HG03060 (cell line): ENCODE measurements at regions not wholly inside any gene's neighbourhood (a gene's known extent, or its start where the extent isn't known, plus 50 kb on each side); places are given as distances from the start of the nearest gene placed in this dataset.
"Not testable (repeated sequence)": the region's sequence is repeated elsewhere in the genome, so short reads cannot be mapped to it uniquely, and the experiment has no call there.

Experiments used
- ATAC-seq: cut with Tn5 transposase; IDR thresholded peaks from one replicate; pipeline ENCODE4 v1.9.1; 2021; ENCODE audit warnings: low read depth, moderate number of reproducible peaks; ENCODE audit not compliant: unreplicated experiment

GRCh38 chr6:154624727-154625126, 108.5 kb upstream of the SCAF8 start:
- not testable (repeated sequence) for ATAC-seq

GRCh38 chr6:154625721-154626120, 107.5 kb upstream of the SCAF8 start:
- no peak for ATAC-seq

- no peak for ATAC-seq
Observed at GRCh38 chr6:154629127-154629526, 104.1 kb upstream of the SCAF8 start.

DNA sequence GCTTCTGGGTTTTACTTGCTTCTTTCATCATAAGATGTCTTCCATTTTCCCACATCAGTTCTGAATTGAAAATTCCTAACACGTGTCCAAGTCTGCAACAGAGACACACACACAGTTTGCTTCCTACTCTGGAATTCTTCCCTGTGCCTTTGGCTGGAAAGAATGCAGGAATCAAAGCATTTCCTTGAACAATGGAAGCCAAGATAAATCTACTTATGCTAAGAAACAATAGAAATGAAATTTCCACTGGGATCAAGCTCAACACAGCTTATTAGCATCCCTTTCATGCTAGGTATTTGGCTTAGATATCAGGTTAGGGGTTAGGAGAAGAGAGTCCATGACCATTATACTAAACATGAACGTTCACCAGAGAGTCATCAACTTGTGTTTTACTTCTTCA, 101.1 kb upstream of the SCAF8 start:
- no peak for ATAC-seq

- no peak for ATAC-seq
Observed at GRCh38 chr6:154637392-154637791, 95.8 kb upstream of the SCAF8 start.

- no peak for ATAC-seq
Observed at GRCh38 chr6:154638369-154638768, 94.8 kb upstream of the SCAF8 start.

GRCh38 chr6:154639196-154639595, 94.0 kb upstream of the SCAF8 start:
- ATAC-seq: not testable (repeated sequence)

- no peak for ATAC-seq
Observed at GRCh38 chr6:154648188-154648887, 84.9 kb upstream of the SCAF8 start.

DNA sequence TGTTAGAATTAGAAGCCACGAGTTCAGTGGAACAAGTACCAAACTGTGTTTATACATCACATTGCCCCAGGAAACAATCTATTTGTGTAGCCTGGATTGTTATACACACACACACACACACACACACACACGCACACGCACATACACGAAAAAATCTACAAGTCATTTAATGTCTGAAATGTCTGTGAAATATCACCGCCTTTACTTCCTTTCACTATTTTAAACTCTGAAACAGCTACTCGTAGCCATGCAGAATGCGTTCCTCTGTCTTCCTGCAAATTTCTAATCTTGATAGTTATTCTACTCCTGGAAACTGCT, 84.4 kb upstream of the SCAF8 start:
- ATAC-seq: no peak

DNA sequence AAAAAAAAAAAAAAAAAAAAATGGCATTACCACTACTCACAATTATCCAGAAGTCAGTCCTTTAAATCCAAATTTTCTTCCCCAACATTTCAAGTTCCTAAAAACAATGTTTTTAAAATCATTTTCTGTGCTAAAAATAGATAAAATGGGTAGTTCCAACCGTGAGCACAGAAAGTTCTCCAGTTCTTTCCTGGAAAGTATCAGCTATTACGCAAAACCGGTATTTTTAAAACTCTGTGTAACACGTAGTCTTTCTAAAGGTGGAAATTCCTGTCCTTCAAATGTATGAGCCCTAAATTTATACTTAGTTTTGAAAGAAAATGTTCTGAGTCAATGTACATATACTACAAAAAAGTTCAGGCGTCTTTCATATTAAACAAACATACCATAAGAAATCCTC, 83.5 kb upstream of the SCAF8 start:
- no peak for ATAC-seq

GRCh38 chr6:154650351-154650750, 82.9 kb upstream of the SCAF8 start:
- ATAC-seq: no peak

DNA sequence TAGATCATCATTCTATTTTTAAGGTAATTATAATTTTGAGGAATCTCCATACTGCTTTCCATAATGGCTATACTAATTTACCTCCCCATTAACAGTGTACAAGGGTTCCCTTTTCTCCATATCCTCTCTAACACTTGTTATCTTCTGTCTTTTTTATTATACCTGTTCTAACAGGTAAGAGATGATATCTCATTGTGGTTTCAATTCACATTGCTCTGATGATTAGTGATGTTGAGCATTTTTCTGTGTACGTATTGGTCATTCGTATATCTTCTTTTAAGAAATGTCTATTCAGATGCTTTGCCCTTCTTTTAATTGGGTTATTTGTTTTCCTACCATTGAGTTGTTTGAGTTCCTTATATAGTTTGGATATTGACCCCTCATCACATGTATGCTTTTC, 81.6 kb upstream of the SCAF8 start:
- ATAC-seq: no peak

- ATAC-seq: no peak
Observed at GRCh38 chr6:154653385-154653784, 79.8 kb upstream of the SCAF8 start.

DNA sequence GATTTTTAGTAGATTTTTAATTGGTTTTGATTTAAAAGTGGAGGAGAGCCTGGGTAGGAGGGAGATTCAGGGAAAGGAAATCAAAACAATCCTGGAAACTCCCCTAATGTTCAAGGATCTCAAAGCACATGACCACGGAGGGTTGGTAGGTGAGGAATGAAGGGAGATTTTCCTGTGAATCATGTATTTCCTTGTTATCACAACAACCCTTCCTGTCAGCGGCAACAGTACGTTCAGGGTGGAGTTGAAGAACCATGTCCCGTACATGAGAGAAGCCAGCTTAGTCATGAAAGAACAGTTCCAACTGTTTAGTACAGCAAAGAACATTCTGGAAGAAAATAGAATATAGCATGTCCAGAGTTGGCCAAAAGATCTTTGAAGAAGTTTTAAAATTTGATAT, 79.4 kb upstream of the SCAF8 start:
- no peak for ATAC-seq

- no peak for ATAC-seq
Observed at GRCh38 chr6:154656660-154657059, 76.6 kb upstream of the SCAF8 start.

DNA sequence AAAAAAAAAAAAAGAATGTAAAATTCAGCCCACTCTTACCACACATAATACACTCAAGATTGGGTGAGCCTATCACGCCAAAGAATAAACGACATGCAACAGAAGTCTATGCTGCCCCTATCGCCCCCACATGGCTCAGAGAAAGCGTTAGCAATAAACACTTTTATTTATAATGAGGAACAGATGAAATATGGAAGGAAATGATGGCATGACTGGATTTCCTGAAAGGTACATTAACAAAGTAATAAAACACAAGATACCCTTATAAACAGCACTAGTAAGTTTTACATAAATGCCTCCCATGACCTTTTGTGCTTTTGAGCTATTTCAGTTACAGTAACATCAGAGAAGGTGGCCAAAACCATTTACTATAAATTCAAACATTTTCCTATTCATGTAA, 71.4 kb upstream of the SCAF8 start:
- ATAC-seq: no peak

- no peak for ATAC-seq
Observed at GRCh38 chr6:154664287-154664686, 68.9 kb upstream of the SCAF8 start.

GRCh38 chr6:154668156-154668555, 65.1 kb upstream of the SCAF8 start:
- no peak for ATAC-seq

DNA sequence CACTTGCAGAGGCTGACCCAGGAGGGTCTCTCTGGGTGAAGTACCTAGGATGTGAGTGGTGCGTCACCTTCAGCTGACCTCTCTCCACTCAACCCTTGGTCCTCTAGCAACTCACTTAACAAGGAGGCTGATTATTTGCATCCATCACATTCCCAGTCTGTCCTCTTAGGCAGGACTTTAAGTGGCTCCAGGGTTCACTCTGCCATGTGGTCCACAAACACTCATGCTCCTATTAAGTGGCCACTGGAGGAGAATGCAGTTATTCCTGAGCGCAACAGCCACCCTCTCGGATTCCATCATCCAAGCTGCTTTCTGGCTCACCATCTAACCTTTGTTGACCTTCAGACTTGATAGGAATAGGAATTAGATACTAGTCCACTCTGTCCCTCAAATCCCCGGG, 61.1 kb upstream of the SCAF8 start:
- no peak for ATAC-seq

DNA sequence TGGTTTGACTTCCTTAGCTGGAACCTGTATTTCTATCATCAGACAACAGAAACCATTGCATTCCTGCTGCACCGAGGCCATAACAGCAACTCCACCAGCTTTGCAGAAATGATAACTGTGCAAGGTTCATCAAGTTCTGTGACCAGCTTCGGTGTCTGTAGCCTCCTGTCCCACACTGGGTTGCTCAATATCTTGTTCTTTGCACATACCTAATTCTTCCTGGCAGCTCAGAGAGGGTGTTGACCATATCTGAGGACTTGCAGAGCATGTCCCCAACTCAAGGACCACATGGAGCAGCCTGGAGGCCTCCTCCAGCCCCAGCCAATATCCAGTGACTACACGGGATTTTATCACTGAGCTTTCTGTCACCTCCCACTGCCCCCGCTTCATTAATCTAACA, 59.3 kb upstream of the SCAF8 start:
- no peak for ATAC-seq

GRCh38 chr6:154675602-154676088, 57.6 kb upstream of the SCAF8 start:
- ATAC-seq: peak; percentile 99

GRCh38 chr6:154682633-154683125, 50.5 kb upstream of the SCAF8 start:
- no peak for ATAC-seq
